ENCODE measurements at regions not wholly inside any gene's neighbourhood (a gene's known extent, or its start where the extent isn't known, plus 50 kb on each side); places are given as distances from the start of the nearest gene placed in this dataset.

- no peak overlapping the region for H3K4me3 ChIP-seq
- no peaks in the 10 kb centered on the region for H3K9me3 ChIP-seq
- H3K27ac ChIP-seq: no peak overlapping the region
- no peaks in the 10 kb centered on the region for H3K36me3 ChIP-seq
- TF ChIP-seq CTCF (IDR thresholded peaks at IDR 0.05): no peak
- TF ChIP-seq POLR2A (IDR thresholded peaks at IDR 0.05): no peak
- intact Hi-C loops (cut with DNase I; ENCODE audit: low total_unique reads): no loop called here
- no peaks in the 10 kb centered on the region for H3K27me3 ChIP-seq
- no peak for DNase-seq
- no peaks in the 10 kb centered on the region for H3K4me1 ChIP-seq
These were observed 672.8 kb upstream of the GNPDA2 start for GRCh38 chr4:45399116-45399515.

- H3K9me3 ChIP-seq: no peaks in the 10 kb centered on the region
- H3K4me1 ChIP-seq: no peaks in the 10 kb centered on the region
- no peak for DNase-seq
- no peak overlapping the region for H3K27ac ChIP-seq
- H3K4me3 ChIP-seq: no peak overlapping the region
- TF ChIP-seq POLR2A (IDR thresholded peaks at IDR 0.05): no peak
- no peak for TF ChIP-seq CTCF (IDR thresholded peaks at IDR 0.05)
- H3K36me3 ChIP-seq: no peaks in the 10 kb centered on the region
- intact Hi-C loops (cut with DNase I; ENCODE audit: low total_unique reads): no loop called here
- no peaks in the 10 kb centered on the region for H3K27me3 ChIP-seq
These were observed 659.0 kb upstream of the GNPDA2 start for GRCh38 chr4:45385306-45385705.

- H3K27ac ChIP-seq: no peak overlapping the region
- H3K4me3 ChIP-seq: no peak overlapping the region
- no peaks in the 10 kb centered on the region for H3K27me3 ChIP-seq
- H3K36me3 ChIP-seq: no peaks in the 10 kb centered on the region
- no peaks in the 10 kb centered on the region for H3K4me1 ChIP-seq
- H3K9me3 ChIP-seq: no peaks in the 10 kb centered on the region
- intact Hi-C loops (cut with DNase I; ENCODE audit: low total_unique reads): no loop called here
- no peak for DNase-seq
- TF ChIP-seq POLR2A (IDR thresholded peaks at IDR 0.05) (no peak), CTCF (IDR thresholded peaks at IDR 0.05) (no peak)
These were observed 644.1 kb upstream of the GNPDA2 start for GRCh38 chr4:45370408-45370807.

GRCh38 chr4:45368832-45369231 lies 642.5 kb upstream of the GNPDA2 start:
- no peaks in the 10 kb centered on the region for H3K4me1 ChIP-seq
- H3K36me3 ChIP-seq: no peaks in the 10 kb centered on the region
- no peaks in the 10 kb centered on the region for H3K9me3 ChIP-seq
- TF ChIP-seq POLR2A (IDR thresholded peaks at IDR 0.05) (no peak), CTCF (IDR thresholded peaks at IDR 0.05) (no peak)
- H3K4me3 ChIP-seq: no peak overlapping the region
- no peaks in the 10 kb centered on the region for H3K27me3 ChIP-seq
- intact Hi-C loops (cut with DNase I; ENCODE audit: low total_unique reads): no loop called here
- DNase-seq: no peak
- H3K27ac ChIP-seq: no peak overlapping the region

GRCh38 chr4:45363931-45364330 lies 637.6 kb upstream of the GNPDA2 start:
- no peaks in the 10 kb centered on the region for H3K9me3 ChIP-seq
- no peak overlapping the region for H3K27ac ChIP-seq
- intact Hi-C loops (cut with DNase I; ENCODE audit: low total_unique reads): no loop called here
- no peaks in the 10 kb centered on the region for H3K4me1 ChIP-seq
- H3K4me3 ChIP-seq: no peak overlapping the region
- TF ChIP-seq CTCF (IDR thresholded peaks at IDR 0.05) (no peak), POLR2A (IDR thresholded peaks at IDR 0.05) (no peak)
- H3K36me3 ChIP-seq: no peaks in the 10 kb centered on the region
- DNase-seq: no peak
- H3K27me3 ChIP-seq: no peaks in the 10 kb centered on the region

Data from uterus (tissue), 3 donors.